ENCODE measurements at regions not wholly inside any gene's neighbourhood (a gene's known extent, or its start where the extent isn't known, plus 50 kb on each side); places are given as distances from the start of the nearest gene placed in this dataset.

DNA sequence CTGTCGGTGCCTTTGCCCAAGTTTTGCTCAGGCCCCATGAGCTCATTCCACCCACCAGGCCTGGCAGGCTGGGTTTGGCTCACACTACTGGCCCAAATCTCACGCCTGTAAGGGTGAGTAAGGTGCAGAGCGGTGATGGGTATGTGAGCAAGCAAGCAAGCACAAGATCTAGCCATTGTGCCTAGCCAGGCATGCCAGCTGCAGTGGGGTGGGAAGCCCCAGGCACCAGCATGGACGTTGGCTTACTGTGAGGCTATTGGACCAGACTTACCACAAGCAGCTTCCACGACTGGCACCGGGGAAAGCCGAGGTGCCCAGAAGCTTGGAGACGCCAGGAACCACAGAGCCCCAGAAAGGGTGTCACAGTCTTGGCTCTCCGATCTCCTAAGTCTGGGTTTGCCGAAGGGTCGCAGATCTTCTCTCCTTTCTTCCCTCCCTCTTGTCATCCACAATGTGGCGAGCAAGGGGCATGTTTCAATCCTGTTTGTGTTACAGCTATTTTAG is 2659.4 kb upstream of the PCDH20 start:
- TF ChIP-seq, protein P1, sequence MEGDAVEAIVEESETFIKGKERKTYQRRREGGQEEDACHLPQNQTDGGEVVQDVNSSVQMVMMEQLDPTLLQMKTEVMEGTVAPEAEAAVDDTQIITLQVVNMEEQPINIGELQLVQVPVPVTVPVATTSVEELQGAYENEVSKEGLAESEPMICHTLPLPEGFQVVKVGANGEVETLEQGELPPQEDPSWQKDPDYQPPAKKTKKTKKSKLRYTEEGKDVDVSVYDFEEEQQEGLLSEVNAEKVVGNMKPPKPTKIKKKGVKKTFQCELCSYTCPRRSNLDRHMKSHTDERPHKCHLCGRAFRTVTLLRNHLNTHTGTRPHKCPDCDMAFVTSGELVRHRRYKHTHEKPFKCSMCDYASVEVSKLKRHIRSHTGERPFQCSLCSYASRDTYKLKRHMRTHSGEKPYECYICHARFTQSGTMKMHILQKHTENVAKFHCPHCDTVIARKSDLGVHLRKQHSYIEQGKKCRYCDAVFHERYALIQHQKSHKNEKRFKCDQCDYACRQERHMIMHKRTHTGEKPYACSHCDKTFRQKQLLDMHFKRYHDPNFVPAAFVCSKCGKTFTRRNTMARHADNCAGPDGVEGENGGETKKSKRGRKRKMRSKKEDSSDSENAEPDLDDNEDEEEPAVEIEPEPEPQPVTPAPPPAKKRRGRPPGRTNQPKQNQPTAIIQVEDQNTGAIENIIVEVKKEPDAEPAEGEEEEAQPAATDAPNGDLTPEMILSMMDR (IDR thresholded peaks at IDR 0.05) = no peak
- TF ChIP-seq POLR2A (IDR thresholded peaks at IDR 0.05) = no peak
